ENCODE measurements at regions not wholly inside any gene's neighbourhood (a gene's known extent, or its start where the extent isn't known, plus 50 kb on each side); places are given as distances from the start of the nearest gene placed in this dataset.

DNA sequence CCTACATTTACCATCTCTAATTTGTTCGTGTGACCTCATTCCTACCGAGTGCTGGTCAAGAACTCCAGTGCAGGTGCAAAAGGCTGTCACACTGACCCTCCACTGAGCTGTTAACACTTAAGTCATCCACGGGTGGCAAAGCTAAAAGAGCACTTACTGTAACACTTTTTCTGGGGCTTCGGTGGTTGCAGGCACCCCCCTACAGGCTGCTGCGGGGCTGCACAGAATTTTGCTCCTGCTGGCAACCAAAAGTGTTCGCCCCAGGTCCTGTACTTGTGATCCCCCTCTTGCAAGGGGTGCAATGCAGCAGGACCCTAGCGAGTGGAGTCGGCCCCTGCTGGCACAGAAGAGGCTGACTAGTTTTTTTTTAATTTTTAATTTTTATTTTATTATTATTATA, 298.9 kb upstream of the CNTNAP2 start:
- Histone ChIP-seq H4K20me1 (ENCODE audit: insufficient read depth) (no peaks in the 10 kb centered on the region), H3K27me3 (ENCODE audit: insufficient read depth, low read length) (no peaks in the 10 kb centered on the region), H3K9me2 (ENCODE audit: insufficient read depth) (no peaks in the 10 kb centered on the region), H3K36me3 (ENCODE audit: control insufficient read depth in 1 of 2, insufficient read depth in 2 of 2, low read length in 2 of 2) (no peaks in the 10 kb centered on the region), H3K4me2 (ENCODE audit: low read length) (no peak overlapping the region), H3K79me2 (ENCODE audit: insufficient read depth, low read length) (no peaks in the 10 kb centered on the region), H3K27ac (ENCODE audit: low read depth, low read length) (no peak overlapping the region), H3K4me3 (replicated peaks in 1 of 2; ENCODE audit: low read depth in 1 of 2, low read length in 2 of 2) (no peak overlapping the region), H2AFZ (ENCODE audit: low read depth, low read length, poor library complexity, severe bottlenecking) (no peak overlapping the region), H3K4me1 (ENCODE audit: control insufficient read depth in 1 of 2, insufficient read depth in 2 of 2, low read length in 2 of 2) (no peaks in the 10 kb centered on the region), H3K9ac (ENCODE audit: low read length) (no peak overlapping the region), H3K9me3 (ENCODE audit: control insufficient read depth in 1 of 2, insufficient read depth in 1 of 2, low read depth in 1 of 2, low read length in 2 of 2) (peaks cover 3 to 18% of the 10 kb centered on the region in 2 experiments; a peak in 3 of 4 replicates)
- BruUV-seq (replicated peaks): no TSS peak
- ATAC-seq (no peak), DNase-seq (ENCODE audit: low read depth, low spot score) (no peak)
- CTCF ChIA-PET: no interaction called here
- POLR2A ChIA-PET: no interaction called here
- intact Hi-C loops (cut with micrococcal nuclease): no loop called here
- RAD21 ChIA-PET (ENCODE audit: low non-redundant PET in 1 of 2, low total read pairs in 2 of 2, uncharacterized antibody in 2 of 2, unreplicated experiment in 2 of 2): no interaction called here
- TF ChIP-seq POLR2A (IDR thresholded peaks at IDR 0.05; ENCODE audit: borderline replicate concordance, extremely low read depth, insufficient read depth, insufficient read length) (no peak), CEBPB (IDR thresholded peaks at IDR 0.05; ENCODE audit: low read depth) (no peak), CBX3 (IDR thresholded peaks at IDR 0.05; ENCODE audit: low read depth) (no peak), SP1 (IDR thresholded peaks at IDR 0.05; ENCODE audit: low read depth) (no peak), RAD21 (IDR thresholded peaks at IDR 0.05; ENCODE audit: low read depth) (no peak), TCF7L2 (IDR thresholded peaks at IDR 0.05; ENCODE audit: borderline replicate concordance, extremely low read depth, insufficient read depth, insufficient read length) (no peak), FOSL1 (IDR thresholded peaks at IDR 0.05; ENCODE audit: low read depth) (no peak), POLR2AphosphoS5 (IDR thresholded peaks at IDR 0.05; ENCODE audit: low read depth, low read length) (no peak), SIN3A (IDR thresholded peaks at IDR 0.05; ENCODE audit: low read depth) (no peak), SRF (IDR thresholded peaks at IDR 0.05; ENCODE audit: low read depth) (no peak)
- TF ChIP-seq, protein P1, sequence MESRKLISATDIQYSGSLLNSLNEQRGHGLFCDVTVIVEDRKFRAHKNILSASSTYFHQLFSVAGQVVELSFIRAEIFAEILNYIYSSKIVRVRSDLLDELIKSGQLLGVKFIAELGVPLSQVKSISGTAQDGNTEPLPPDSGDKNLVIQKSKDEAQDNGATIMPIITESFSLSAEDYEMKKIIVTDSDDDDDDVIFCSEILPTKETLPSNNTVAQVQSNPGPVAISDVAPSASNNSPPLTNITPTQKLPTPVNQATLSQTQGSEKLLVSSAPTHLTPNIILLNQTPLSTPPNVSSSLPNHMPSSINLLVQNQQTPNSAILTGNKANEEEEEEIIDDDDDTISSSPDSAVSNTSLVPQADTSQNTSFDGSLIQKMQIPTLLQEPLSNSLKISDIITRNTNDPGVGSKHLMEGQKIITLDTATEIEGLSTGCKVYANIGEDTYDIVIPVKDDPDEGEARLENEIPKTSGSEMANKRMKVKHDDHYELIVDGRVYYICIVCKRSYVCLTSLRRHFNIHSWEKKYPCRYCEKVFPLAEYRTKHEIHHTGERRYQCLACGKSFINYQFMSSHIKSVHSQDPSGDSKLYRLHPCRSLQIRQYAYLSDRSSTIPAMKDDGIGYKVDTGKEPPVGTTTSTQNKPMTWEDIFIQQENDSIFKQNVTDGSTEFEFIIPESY (IDR thresholded peaks at IDR 0.05; ENCODE audit: extremely low read depth, insufficient replicate concordance, low read length): no peak
- TF ChIP-seq, protein P2, sequence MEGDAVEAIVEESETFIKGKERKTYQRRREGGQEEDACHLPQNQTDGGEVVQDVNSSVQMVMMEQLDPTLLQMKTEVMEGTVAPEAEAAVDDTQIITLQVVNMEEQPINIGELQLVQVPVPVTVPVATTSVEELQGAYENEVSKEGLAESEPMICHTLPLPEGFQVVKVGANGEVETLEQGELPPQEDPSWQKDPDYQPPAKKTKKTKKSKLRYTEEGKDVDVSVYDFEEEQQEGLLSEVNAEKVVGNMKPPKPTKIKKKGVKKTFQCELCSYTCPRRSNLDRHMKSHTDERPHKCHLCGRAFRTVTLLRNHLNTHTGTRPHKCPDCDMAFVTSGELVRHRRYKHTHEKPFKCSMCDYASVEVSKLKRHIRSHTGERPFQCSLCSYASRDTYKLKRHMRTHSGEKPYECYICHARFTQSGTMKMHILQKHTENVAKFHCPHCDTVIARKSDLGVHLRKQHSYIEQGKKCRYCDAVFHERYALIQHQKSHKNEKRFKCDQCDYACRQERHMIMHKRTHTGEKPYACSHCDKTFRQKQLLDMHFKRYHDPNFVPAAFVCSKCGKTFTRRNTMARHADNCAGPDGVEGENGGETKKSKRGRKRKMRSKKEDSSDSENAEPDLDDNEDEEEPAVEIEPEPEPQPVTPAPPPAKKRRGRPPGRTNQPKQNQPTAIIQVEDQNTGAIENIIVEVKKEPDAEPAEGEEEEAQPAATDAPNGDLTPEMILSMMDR (IDR thresholded peaks at IDR 0.05 in 2 of 3, conservative IDR thresholded peaks at IDR 0.05 in 1 of 3; ENCODE audit: borderline replicate concordance in 1 of 3, insufficient read depth in 1 of 3, low read depth in 2 of 3, low read length in 2 of 3): no peak

Data from HCT116 (cell line).